Ammon's horn (tissue), 1 donor: ENCODE measurements at regions not wholly inside any gene's neighbourhood (a gene's known extent, or its start where the extent isn't known, plus 50 kb on each side); places are given as distances from the start of the nearest gene placed in this dataset.

ENCODE experiments used
- DNase-seq: peaks from one replicate; pipeline ENCODE4 v3.0.0-alpha.2; 2016; ENCODE audit warnings: low spot score

DNA sequence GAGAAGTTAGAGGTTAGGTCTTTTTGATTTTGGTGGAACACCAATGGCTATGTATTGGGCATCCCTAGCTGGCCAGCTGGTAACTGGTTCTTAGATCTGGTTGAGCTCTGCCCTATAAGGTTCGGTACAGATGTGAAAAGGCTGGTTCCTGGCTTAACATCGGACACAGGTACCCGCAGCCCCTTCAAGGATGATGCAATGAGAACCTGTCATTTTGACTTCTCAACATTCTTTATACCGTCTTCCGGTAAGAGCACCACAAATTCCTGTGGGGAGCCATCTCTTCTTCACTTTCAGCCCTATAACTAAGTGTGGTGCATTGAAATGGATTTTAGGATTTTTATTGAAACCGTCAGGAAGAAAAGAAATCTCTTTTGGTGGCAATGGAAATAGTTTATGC is 222.8 kb downstream of the ADAMTS9 start:
- no peak for DNase-seq

DNA sequence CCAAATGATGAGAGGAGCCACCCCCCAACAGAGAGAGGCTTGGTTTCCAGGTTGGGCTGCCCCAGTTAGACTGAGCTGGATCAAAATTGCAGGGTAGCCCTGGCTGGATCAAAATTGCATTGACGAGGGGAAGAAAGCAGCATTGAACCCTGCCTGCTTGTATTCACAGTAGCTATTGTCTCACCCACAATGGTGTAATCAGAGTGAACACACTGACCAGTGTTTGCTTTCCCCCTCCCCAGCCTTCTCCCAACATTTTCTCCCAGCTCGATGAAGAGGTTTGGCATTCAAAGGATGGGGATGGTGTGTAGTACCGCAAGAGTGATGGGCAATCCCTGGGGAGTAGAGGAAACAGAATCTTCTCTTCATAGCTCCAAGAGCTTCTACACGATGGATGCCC is 223.8 kb downstream of the ADAMTS9 start:
- peak; percentile 79 for DNase-seq

DNA sequence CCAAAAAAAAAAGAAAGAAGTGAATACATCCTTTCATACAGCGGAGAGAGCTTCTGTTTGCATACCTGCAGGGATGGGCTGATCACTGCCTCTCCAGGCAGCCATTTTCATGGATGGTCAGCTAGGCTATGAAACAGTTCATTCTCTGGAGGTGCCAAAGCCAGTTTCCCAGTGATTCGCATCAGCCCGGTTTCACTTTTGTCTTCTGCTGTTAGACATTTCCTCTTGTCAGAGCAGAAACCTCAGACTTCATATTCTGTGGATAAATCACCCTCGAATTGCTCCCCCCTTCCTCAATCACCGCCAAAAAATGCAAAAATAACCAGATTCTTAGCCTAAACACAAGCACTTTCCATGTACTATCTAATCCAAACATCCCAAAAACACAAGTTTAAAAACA is 225.6 kb downstream of the ADAMTS9 start:
- DNase-seq = no peak

DNA sequence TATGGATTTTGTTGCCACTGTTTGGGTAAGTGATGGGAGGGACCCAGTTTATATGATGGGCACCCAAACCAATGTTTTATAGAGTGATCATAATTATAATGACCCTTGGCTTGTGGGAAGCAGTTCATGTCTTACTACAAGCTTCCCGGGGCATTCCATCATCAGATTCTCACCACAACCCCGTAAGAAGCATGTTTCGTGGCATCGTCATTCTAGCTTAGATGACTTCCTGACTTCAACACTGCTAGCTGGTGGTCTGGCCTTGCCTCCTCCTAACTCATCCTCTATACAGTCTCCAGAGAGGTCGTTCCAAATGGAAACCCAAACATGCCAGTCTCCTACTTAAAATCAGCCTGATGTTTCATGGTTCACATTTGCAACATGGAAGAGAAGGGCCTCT is 226.9 kb downstream of the ADAMTS9 start:
- no peak for DNase-seq

DNA sequence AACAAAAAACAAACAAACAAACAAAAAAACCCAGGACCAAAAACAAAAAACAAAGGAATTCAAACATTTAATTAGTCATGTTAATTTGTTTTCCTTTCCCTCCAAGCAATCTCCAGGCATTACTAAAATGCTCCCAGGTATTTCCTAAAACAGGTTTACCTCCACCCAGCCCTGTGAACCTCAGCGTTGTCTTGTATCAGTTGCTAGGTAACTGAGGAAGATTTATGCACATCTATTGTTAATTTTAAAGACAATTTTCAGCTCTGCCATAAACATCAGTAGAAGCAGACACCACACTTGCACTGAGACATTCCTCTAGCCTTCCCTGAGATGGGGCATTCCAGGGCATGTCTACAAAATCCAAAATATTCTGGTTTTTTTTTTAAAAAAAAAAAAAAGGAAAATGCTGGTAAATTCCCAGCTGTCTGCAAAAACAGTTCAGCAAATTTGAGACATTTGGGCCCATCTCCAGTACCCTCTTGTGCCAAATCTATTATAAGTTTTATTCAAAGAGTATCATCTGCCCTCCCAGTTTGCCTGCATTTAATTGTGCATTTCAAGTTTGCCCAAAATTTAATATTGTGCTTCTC is 227.6 kb downstream of the ADAMTS9 start:
- no peak for DNase-seq

DNA sequence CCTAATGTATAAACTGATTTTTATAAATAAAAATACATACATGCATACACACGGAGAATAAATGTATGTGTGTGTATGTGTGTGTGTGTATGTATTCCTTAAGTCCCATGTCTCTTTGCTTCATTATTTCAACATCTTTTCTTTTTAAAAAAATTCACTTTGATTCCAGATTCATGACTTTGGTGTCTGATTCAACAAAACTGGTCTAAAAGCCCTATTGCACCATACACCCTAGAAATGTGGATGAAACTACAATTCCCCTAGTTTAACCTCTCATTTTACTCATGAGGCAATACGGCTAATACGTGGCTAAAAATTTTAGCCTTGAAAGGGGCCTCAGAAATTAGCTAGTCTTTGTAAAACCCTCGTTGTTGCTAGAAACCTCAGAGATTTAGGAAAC is 228.1 kb downstream of the ADAMTS9 start:
- DNase-seq = no peak

DNA sequence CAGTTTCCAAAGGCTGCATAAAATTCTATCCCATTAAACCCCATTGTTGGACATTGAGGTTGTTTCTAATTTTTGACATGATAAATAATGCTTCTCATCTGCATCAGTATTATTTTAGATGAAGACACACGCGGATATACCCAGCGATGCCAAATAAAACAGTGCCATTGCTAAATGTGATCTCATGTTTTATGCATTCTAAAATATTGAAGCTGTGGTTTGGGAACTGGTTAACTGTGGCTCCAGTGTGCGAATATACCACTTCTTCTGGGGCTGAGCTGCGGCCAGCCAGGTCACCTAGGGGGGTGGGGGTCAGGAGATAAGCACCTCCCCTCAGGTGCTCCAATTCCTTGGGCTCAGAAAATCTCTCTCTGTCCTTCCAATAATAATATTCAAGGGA is 230.0 kb downstream of the ADAMTS9 start:
- DNase-seq = no peak

DNA sequence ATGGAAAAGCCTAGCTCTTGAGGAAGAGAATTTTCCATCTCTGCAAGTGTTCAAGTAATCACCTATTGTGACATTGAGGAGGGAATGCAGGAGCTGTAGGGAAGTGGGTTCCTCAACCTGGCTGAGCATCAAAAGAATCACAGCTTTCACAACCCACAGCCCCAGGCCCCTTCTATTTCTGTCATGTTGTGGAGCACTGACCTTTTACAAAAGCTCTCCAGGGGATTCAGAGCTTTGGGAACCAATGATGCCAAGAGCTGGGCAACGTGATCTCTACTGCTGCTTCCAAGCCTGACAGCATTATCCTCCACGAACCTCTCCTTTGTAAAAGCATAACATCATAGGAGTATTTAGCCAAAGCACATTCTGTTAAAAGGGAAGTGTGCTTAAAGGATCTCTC is 231.1 kb downstream of the ADAMTS9 start:
- no peak for DNase-seq

DNA sequence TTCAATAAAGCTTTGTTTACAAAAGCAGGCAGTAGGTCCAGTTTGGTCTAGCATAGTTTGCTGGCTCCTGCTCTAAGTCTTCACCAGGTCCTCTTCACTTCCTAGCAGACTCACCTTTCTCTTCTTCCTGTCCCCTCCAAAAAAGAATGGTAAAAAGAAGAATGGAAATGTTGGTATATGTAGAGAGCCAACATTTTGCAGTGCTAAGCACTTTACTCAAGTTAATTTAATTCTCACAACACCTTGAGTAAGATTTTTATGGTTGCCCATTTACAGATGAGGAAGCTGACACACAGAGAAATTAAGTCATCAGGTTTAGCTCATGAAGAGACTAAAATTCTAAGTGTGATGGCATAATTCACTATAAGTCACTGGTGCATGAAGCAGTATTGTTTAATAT is 230.1 kb upstream of the PRICKLE2 start:
- DNase-seq = no peak

DNA sequence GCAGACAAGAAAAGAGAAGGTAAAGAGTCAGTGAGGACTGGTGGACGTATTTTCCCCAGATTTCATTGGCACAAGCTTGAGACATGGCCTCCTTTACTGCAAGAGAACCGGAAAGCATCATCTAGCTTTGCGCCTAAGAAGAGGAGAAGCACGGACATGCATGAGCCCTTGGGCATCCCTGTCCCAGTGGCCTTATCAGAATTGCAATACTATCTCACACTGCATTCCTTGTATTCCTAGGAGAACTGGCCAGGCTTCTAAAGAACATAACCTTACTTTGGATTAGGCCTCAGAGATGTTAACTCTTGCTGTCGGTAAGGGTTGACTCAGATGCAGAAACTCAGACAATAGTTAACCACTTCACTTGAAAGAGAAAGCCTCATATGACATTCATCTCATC is 229.5 kb upstream of the PRICKLE2 start:
- no peak for DNase-seq

DNA sequence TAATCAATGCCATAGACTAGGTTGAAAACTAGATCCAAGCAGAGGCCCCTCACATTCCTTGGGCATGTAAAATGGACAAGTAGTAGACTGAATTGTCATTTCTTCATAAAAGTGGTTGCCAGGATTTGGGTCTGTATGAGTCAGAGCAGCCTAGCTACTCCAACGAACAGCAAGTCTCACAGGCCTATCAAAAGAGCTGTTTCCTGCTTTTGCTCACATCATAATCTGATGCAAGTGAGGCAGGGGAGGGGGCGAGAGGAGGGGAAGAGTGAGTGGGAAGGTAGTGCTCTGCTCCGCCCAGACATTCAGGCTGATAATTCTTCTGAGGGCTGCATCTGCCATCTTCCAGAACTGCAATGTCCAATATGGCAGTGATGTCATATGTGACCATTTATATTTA is 228.9 kb upstream of the PRICKLE2 start:
- peak; percentile 22 for DNase-seq

DNA sequence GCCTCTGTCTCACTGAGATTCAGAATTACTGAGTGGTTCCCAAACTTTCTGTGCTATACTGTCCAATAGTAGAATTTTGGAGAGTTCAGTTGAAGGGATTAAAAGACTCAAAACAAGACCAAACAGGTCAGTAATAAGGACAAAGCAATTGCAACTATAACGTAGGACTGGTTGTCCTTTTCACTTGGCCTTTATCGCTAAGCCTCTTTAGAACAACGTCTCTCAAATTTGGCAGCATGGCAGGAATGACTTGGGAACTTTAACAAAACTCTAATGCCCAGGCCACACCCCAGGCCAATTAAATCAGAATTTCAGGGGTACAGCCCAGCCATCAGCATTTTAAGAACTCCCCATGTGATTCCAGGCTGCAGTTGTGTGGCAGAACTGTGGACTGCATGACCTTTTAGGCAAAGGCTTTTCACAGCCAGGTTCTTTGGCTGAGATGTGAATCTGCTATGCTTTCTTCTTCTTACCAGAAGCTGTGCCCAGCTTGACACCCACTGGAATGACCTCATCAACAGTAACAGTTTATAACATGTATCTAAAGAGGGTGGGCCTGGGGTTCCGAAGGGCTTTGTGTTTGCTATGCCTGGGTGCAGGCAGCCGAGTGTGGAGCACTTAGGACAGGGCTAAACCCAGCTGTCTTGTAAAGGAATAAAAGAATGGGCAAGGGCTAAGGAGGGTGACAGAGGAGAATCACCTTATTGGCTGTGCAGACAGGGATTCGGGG is 226.2 kb upstream of the PRICKLE2 start:
- DNase-seq = no peak

DNA sequence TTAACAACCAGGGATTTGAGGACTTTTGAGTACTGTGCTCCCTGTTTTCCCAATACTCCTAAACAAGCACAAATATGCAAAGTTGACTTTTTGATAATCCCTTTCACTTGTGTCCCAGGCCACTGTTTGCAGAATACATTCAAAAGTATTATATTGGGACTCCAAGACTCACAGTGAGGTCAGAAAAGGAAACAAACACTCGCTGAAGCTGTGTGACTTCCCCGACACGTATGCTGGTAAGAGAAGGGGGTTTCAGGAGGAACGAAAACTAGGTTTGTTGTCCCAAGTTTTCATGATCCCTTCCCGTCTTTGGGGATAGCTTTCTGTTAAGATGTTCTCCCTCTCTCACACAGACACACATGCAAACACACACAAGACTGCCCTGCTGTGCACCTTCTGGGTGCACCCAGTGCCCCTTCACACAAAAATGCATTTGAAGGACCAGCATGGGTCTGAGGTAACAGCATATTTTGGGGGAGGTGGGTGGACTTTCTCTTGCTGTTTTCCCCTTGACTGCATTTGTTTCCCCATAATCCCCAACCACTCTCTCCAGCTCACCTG is 225.2 kb upstream of the PRICKLE2 start:
- no peak for DNase-seq

DNA sequence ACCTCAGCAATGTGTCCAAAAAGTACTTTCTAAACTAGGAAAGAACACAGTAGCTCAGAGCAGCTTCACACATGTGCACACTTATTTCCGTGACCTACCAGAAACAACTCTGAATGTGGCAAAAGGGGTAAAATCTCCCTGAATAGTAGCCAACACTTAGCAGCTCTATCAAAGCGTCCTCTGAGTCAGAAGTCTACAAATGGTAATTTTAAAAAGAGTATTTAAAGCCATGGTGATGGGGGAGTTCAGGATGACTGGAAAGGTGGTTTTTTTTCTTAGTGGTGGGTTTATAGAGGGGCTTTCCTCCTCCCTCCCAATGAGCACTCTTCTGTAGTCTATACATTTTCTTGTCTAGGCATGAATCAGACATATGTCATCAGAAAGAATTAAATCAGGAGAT is 223.8 kb upstream of the PRICKLE2 start:
- DNase-seq = no peak

DNA sequence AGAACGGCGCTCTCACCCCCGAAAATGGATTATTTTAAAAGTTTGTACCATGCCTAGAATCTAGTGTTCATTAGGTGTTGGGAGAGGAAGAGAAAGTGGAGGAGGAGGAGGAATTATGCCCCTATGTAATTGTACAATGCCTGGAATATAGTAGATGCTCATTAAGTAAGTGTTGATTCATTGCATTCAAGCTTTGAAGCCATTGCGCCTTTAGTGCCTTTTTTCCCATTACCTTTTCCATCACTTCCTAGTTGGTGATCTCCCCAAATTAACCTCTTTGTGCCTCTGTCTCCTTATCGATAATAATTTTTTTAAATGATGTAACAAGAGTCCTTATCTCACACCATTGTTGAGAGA is 220.7 kb upstream of the PRICKLE2 start:
- DNase-seq = no peak

DNA sequence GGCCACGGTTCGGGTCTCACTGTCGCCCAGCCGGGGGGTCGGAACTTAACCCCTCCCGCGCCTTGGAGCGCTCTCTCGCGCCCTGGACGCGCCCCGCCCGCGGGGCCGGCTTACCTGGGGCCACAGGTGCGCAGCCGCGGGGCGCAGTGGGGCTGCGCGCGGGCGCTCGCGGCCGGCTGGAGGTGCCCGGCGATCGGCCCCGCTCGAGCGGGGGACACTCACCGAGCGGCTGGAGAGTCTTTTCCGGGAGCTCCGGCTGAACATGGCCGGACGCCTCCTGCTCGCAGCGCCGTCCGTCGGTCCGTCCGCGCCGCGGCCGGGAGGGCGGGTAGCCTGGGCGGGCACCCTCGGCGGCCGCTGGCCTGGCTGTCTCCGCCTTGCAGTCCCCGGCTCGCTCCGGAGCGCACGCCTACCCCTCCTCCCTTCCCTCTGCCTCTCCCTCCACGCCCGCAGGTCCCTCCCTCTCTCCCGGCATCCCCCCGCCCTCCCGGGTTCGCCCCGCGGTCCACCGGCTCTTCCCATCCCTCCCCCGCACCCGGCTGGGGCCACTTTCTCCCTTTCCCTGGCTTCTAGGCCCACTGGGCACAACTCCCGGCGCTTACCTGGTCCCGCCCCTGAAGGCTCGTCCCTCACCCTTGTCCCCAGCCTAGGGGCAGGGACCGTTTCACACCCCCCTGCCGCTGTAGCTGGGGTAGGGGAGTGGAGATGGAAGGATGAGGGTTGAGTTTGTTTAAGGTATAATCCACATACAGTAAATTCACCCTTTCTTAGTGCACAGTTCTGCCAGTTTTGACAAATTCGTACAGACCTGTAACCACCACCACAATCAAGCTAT is 220.1 kb upstream of the PRICKLE2 start:
- DNase-seq = no peak

DNA sequence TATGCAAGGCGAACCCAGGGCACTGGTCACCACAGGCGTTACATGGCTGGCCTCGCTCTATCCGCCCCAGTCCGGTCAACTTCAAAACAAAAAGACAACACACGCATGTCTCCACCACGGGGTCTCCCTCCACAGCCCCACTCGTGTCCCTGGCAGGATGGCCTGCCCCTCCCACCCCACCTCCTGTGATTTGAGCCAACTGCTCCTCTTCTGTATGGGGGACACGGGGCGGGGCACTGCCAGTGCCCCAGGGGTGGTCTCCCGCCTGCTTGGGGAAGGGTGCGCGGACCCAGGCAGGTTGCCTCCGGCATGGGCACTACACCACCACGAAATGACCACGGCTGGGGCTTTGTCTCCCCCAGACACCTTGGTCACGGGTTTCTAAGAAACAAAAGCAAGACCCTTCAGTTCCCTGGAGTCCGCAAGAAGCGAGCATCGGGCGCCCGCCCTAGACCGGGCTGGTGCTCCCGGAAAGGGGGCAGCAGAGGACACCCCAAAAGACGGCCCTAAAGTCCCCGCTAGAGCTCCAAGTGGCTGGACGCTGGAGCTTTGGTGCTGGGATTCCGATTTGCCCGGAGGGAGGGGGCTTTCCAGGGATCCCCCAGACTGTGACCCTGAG is 219.3 kb upstream of the PRICKLE2 start:
- DNase-seq = no peak

DNA sequence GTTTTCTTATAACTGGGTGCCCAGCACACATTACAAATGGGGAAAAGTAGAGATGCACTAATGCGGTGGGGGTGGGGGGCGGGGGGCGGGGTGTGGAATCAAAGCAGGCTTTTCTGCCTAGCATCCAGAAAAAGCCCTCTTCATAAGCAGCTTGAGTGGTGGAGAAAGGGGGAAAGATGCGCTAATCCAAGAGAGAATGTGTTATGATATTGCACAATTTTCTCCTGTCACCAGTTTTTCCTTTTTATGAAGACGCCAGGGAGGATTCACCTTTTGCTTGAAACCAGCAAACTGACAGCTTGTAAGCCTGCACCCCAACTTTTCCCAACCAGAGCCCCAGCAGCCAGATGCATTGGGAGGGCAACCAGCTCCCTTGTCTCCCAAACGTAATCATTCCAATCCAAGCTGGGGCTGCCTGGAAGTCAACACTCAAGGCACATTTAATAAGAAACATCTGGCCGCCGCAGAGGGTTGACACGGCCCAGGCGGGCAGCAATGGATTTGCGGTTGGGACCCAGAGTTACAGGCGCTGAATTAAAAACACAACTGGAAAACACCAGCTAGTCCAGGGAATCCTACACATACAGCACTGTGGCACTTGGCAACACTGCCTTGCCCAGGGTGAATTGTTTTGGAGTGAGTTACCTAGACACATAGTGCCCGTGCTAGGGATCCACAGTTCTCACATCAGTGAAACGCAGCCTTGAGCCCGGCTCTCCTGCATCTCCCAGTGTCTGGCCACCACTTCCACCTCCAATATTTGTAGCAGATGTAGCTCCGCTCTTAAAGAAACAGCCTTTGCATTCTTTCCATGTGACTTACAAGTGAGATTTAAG is 218.5 kb upstream of the PRICKLE2 start:
- no peak for DNase-seq

DNA sequence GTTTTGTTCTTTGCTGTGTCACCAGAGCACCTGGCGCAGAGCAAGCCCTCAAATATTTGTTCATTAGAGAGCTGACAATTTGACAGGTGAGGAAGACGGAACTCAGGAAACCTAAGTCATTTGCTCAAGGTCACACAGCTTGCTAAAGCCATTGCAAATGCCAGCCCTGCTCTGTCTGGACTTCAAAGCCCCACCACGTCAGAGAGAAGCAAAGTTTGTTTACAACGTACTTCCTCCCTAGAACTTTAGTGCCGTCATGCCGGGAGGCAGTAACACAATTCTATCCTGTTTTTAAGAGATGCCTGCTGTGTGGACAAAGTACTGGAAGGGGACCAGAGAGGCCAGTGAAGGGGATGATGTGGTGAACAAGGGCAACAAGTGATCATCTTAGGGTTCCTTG is 216.6 kb upstream of the PRICKLE2 start:
- no peak for DNase-seq

DNA sequence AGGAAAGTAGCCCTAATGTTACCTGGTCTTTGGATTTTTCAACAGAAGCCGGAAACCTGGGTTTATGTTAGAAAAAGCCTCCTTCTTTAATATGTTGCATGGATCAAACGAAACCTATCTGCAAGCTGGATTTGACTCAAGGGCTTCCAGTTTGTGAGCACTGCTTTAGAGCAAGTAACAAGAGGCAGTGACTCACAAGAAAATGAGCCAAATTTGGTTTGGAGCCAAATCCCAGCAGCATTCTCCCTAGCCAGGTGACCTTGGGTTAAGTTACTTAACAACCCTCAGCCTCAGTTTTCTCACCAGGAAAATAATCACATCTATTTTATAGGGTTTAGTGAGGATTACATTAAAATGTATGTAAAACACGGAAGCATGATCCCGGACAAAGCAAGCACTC is 215.2 kb upstream of the PRICKLE2 start:
- DNase-seq = no peak

DNA sequence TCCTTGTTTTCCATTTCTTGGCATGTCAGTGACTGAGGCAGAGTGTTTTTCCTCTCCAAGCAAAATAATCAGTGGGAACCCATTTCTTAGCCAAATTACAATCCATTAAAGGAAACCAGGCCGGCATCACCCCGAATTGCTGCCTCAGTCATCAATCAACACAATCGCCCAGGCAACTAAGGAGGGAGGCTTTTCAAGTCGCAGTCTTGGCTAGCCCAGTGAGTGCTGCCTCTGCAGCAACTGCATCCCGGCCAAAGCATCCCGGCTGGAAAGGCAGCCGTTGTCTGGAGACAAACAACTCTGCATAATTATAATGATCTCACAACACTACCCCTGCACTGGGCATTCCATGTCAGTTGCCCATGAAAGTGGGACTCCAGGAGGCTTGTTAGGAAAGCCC is 213.5 kb upstream of the PRICKLE2 start:
- DNase-seq = peak; percentile 83

DNA sequence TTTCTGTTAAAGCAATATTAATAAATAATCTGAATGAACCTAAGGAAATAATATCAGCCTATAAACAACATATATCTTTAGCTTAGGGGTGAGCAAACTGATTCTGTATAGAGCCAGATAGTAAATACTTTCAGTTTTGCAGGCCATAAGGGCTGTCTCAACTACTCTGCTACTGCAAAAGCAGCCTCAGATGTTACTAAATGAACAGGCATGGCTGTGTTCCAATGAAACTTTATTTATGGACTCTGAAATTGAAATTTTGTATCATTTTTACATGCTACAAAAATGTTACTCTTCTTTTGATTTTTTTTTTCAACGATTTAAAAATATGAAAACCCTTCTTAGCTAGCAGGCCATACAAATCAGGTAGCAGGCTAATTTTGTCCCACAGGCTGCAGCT is 212.8 kb upstream of the PRICKLE2 start:
- no peak for DNase-seq
